Lower leg skin (tissue), 3 donors: ENCODE measurements at regions not wholly inside any gene's neighbourhood (a gene's known extent, or its start where the extent isn't known, plus 50 kb on each side); places are given as distances from the start of the nearest gene placed in this dataset.

Experiments
- CTCF ChIP-seq, 3 donors: fragments of 450-650 bp; IDR thresholded peaks; one replicate each; pipeline ENCODE4 v1.5.1; 2016; ENCODE audit warnings: antibody characterized with exemption in 3 of 3, mild to moderate bottlenecking in 3 of 3, moderate library complexity in 2 of 3
- POLR2A ChIP-seq, 2 donors: fragments of 450-650 bp; IDR thresholded peaks; one replicate each; pipeline ENCODE4 v1.6.1; 2016 to 2017; ENCODE audit warnings: antibody characterized with exemption in 2 of 2, mild to moderate bottlenecking in 1 of 2, moderate library complexity in 1 of 2

DNA sequence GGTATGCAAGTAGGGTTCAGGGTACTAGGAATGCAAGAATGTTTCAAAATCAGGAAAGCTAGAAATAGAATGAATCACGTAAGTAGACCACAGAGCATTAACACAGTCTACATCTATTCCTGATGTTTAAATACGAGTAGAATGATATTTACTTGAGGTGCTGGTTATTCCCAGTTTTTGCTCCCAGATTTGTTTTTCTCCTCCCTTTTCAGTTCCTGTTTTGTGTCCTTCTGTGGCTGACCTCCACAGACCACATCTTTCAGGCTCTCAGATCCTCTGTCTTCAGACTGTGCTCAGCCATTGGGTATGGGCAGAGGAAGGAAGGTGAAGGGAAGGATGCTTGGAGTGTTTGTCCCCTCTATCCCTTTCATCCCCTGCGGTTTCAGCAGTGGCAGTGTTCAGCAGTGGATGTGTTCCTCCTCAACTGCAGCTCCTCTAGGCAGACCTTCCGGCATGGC lies 276.6 kb downstream of the ZNF621 start:
- TF ChIP-seq CTCF (IDR thresholded peaks at IDR 0.05) (no peak), POLR2A (IDR thresholded peaks at IDR 0.05) (no peak)
